GF-D8 (cell line): ENCODE measurements at regions not wholly inside any gene's neighbourhood (a gene's known extent, or its start where the extent isn't known, plus 50 kb on each side); places are given as distances from the start of the nearest gene placed in this dataset.

Experiments
- DNase-seq: peaks from one replicate; lab custom pipeline; 2025; lab: John Stamatoyannopoulos, UW

- no peak for DNase-seq
Measured at GRCh38 chr1:218642033-218642948, 297.2 kb downstream of the TGFB2 start.

DNA sequence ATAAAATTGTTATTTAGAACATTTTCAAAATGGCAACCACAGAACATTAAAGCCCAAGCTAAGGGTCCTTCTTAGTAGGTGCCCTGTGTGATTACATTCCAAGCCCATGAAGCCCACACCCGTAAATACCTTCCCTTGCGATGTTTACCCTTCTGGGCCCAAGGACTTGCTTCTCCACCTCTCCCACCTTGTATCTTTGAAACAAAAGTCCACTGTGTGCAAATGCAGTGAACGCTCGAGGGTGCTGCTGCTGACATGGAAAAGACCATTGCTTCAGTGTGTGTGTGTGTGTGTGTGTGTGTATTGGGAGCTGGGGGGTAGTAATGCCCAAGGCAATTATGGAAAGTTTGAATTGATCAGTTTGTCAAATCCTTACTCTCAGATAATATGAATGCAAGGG lies 298.1 kb downstream of the TGFB2 start:
- no peak for DNase-seq

DNA sequence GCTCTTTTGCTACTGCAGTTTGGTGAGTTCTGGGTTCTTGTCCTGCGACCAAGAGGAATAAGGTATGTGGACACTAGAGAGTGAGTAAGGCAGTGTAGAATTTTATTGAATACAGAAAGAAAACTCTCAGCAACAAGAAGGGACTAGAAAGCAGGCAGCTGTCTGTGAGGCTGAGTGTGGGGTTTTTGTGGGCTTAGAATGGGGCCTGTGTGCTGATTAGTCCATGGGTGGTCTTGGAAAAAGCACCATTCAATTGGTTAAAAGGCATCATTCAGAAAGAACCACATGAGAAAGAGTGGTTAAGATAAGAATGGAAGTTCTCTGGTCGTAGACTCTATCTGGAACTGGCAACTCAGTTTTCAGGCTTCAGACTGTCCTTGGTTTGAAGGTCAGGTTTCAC lies 298.8 kb downstream of the TGFB2 start:
- no peak for DNase-seq

DNA sequence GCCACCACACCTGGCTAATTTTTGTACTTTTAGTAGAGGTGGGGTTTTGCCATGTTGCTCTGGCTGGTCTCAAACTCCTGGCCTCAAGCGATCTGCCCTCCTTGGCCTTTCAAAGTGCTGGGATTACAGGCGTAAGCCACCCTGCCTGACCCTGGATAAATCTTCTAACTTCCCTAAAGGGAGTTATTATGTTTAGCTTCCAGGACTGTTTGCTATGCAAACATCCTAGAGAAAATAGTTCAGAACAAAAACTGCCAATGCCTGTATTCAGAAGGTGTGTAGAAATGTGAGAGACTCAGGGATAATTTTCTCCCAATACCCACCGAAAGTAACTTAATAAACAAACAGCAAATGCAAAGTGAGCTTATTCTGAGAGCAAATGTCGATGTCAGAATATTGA lies 301.2 kb downstream of the TGFB2 start:
- DNase-seq = no peak

DNA sequence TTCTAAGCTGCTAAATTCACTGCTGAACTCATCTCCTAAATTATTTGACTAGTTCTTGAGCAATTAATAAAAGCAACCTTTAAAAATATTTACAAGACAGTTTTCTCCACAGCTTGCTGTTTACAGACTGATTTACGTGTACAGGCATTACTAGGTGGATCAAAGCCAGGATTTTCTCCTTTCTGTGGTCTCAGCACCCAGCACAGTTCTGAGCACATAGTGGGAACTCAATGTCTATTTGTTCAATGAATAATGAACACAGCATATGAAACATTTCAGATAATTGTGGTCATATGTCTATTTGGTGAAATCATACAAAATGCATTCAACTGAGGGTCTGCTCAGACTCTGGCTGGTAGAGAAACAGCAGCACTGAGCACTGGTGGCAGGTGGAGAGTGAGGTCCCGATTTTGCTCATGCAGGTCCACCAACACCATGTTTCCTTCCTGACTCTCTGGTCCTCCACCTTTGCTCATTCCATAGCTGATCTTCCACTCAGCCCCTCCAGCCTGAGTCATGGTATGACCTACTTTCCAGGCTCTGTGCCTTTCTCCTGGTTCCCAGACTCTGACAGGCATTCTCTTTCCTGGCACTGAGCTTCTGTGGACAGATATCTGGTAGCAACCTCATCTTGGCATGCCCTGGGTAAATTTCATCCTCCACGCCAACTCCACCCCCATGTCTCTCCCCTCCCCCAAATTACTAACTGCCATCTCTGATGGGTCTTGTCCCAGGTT lies 311.3 kb downstream of the TGFB2 start:
- no peak for DNase-seq

DNA sequence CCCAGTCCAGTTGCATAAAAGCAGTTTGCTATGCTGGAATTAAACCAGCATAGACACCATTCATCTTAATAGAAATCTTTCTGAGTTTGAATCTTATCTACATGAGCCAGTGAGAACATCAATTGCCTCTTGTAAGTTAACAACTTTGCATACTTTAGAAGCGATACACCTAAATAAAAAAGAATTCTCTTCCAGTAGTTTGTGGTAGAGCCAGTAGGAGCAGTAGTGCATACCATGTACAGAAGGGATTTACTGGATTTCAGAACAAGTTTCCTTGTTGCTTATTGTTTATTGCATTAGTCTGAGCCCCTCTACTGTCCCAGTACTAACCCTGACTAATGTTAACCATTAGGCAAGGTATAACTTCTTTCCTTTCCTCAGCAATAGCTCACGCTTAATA lies 313.1 kb downstream of the TGFB2 start:
- DNase-seq = no peak

DNA sequence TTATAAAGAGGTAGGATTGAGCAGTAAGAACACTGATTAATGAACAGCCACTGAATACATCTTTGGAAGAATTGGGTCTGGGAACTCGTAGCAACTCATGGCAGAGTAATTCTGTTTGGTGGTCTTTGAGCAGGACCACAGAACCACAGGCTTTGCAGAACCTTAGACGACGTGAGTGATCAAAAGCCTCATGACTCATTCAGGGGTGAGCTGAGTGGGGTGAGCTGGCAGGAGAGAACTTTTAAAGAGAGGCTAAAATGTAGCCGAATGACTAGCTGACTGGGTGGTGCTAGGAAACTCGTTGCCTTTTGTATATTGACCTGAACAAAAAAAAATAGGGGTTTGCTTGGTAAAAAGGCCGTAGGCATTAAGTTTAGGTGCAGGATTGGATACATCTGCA lies 313.8 kb downstream of the TGFB2 start:
- no peak for DNase-seq

- no peak for DNase-seq
Measured at GRCh38 chr1:218659911-218660677, 315.0 kb downstream of the TGFB2 start.

DNA sequence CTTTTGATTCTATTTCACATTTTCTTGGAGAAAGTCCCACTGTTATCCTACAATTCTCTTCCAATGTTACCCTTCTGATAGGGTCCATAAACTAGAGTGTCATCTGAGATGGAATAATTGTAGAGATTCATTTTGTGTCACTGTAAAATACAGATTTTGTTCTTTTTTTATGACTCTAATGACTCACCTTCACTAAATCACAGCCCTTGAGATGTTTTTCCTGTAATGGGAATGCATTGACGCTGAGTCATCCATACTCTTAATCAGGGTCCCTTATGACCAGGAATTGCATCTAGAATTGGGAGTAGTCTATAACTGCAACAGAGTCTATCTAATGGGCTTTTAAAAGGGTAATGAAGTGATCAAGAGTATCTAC lies 315.5 kb downstream of the TGFB2 start:
- no peak for DNase-seq

DNA sequence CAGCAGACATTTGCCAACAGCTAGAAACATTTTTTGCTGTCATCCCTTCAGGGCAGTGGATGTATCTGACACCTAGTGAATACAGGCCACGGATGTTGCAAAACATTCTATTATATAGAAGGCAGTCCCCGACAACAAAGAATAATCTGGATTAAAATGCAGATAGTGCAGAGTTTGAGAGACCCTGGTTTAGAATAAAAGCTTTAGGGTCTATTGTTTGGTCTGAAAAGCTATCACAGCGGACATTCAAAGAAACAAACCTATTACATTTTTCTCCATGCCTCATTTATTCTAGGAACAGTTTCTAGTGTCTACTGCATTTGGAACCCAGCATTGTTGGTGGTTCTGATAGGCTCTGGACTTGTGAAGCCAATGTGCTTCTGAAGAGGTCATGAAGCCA lies 316.3 kb downstream of the TGFB2 start:
- DNase-seq = no peak

DNA sequence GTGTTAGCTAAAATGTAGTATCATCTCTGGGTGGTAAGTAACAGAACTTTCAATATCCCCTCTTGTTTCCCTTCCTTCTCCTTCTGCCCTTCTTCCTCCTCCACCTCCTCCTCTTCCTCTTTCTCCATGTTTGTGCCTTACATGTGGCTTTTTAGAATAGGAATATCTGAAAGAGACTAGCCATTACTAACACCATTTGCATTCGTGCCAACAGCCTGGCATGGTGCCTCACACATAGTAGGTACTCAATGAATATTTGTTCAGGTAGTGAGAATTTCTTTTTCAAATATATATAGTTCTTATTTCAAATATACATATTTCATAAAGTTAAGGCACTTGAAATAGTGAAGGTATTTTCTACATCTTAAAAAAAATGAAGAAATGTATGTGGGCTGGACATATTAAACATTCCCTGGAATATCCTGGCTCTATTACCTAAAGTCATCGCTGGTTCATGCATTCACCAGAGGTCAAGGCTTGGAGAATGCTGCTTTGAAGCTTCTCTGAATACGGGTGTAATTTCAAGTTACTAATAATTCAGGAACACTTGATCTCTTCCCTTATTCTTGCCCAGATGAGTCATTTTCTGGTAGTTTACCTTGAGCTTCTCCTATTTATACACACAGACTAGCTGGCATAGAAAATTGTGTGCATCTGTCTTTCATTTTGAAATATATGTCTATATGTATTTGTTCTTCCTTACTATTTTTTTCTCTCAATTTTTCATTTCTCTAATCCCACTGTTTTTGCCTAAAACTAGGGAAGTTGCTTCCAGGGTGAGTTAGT lies 319.4 kb downstream of the TGFB2 start:
- DNase-seq = no peak

DNA sequence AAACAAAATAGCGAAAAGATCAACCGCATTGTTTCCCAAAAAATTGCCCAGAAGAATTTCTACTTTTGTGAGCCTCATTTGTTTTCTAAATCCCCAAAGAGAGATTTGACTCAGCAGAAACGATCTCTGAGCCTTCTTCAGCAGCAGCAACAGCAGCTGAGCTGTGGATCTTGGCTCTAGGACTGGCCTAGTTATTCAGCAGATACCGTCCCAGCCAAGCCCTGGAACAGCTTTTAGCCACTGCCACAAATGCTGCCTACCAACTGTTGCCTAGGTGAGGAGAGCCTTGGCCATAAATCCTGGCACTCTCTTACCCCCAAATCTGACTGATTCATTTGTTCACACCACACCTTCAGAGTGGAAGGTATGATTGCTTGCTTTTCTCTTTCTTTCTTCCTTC lies 320.1 kb downstream of the TGFB2 start:
- no peak for DNase-seq

- DNase-seq = no peak
Measured at GRCh38 chr1:218666263-218666662, 321.1 kb downstream of the TGFB2 start.

DNA sequence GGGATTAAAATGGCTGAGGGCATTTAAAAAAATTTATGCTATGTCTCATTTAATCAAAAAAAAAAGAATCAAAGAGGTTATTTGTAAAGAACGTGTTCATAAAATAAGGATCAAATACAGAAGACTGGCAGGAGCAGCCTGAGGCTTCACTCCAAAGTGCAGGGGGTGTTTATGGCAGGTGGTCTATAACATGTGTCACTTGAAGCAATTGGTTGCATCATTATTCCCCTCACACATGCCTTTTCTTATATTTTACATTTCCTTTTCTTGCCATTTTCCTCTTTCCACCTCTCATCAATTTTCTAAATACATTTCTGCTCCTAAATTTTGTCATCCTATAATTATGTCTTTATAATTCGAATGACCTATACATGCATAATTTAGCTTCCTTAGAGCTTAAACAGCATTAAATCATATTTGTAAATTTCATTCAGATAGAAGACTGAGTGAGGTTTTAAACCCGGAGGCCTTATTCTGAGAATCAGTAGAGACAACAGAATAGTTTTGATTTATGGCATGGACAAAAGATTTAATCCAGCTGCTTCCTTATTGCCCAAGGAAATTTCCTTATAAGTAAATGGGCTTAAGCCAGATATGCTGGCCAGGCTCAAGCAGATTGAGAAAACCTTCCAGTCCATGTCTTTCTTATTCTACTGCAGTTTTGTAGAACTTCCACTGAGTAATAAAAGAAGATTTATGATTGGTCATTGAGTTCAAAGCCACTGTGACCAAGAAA lies 322.8 kb downstream of the TGFB2 start:
- no peak for DNase-seq

GRCh38 chr1:218669431-218669830 lies 324.3 kb downstream of the TGFB2 start:
- DNase-seq = no peak

DNA sequence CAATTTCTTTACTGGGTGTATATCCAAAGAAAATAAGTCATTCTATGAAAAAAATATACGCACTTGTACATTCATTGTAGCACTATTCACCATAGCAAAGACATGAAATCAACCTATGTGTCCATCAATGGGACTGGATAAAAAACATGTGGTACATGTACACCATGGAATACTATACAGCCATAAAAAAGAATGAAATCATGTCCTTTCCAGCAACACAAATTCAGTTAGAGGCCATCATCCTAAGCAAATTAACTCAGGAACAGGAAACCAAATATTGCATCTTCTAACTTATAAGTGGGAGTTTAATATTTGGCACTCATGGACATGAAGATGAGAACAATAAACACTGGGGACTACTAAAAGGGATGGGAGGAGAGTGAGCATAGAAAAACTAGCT lies 325.7 kb downstream of the TGFB2 start:
- DNase-seq = no peak

DNA sequence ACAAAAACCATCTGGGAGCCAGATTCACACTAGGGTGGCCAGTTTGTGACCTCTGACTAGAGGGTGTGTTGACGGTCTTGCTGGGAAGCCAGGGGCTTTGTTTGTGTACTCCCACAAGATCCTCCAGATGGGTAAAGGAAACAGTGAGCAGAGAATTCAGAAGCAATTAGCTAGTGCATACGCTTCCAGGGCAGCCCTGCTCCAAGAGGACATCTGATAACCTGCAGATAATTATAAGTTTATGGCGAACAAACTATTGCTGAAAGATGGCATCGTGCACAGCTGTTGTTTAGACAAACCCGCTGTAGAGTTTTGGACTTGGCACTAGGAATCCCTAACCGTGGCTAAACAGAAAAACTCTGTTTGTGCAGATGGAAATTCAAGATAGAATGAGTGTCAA lies 326.4 kb downstream of the TGFB2 start:
- DNase-seq = no peak

GRCh38 chr1:218673170-218673569 lies 328.0 kb downstream of the TGFB2 start:
- DNase-seq = no peak

GRCh38 chr1:218674280-218674773 lies 329.2 kb downstream of the TGFB2 start:
- no peak for DNase-seq

DNA sequence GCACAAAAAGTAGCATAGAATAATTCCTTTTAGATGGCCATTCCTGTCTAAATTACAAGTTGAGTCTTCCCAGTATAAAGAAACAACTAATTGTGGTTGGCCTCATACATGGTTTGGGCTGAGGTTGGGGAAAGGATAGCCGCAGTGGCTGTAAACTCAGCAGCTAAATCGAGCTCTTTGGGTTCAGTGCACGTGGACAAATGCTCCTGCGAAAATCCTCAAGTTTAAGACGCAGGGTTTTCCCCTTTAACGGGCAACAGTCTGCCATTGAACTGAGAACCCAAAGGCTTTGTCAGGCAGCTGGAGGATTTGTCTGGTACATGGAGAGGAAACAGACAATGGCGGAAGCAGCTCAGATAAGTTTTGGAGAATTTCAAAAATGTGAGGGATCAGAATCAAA lies 331.9 kb downstream of the TGFB2 start:
- no peak for DNase-seq

DNA sequence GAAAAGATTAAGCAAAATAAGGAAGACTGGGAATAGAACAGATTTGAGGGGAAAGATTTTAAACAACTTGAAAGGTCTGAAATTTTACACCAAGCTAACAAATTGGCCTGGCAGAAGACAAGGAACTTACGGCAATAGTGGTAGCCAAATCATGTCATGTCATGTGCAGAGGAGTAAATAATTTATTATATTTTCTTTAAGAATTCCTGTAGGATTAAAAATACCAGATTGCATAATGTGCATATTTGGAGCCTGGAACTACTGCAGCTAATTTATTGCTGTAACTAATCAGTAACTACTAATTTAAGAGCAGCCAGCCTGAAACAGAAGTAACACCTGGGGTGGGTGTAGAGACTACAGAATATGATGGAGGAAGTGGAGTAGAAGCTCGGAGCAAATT lies 334.3 kb downstream of the TGFB2 start:
- DNase-seq = no peak
